K562 (cell line): ENCODE measurements at regions not wholly inside any gene's neighbourhood (a gene's known extent, or its start where the extent isn't known, plus 50 kb on each side); places are given as distances from the start of the nearest gene placed in this dataset.

Experiments used
- ATAC-seq: fragments of 200-7000 bp; cut with Tn5 transposase; 3 replicates; pipeline ENCODE4 v1.9.1; 2020; ENCODE audit warnings: moderate library complexity
- BruUV-seq: library from RNA; stranded (reverse); fragments of 400-500 nt; replicated peaks from 2 replicates; lab custom pipeline; 2021; lab: Mats Ljungman, UMichigan
- CTCF ChIA-PET: fragments of 300-600 bp; formaldehyde crosslinking; extraction: SDS; loops from one replicate; lab custom pipeline; 2021; ENCODE audit warnings: low intra/inter-chr PET ratio; lab: Yijun Ruan, JAX
- POLR2A ChIA-PET: fragments of 300-600, 350-650 bp; sonication (Branson Sonifier 250); formaldehyde crosslinking; extraction: SDS; loops from one replicate; lab custom pipeline; 2021; ENCODE audit warnings: antibody characterized with exemption, inconsistent platforms; lab: Yijun Ruan, JAX
- DNase-seq, 4 experiments: peaks; one replicate each; pipeline versions ENCODE4 v3.0.0 to v3.0.0-alpha.2; 2011 to 2018; ENCODE audit warnings: low spot score in 3 of 4, mixed read lengths in 3 of 4; ENCODE audit errors: extremely low read depth in 1 of 4
- FAIRE-seq: peaks from 2 replicates; lab custom pipeline; 2011; peaks lifted over from hg19 to GRCh38; lab: Jason Lieb, UNC
- H2AFZ ChIP-seq: 2 replicates; pipeline ENCODE4 v1.6.0; 2011; ENCODE audit warnings: low read depth, low read length, control low read depth, inconsistent platforms
- H3K27ac ChIP-seq: fragments of 200-600 bp; 3 replicates; pipeline ENCODE4 v1.8.0; 2011; ENCODE audit warnings: low read depth, mild to moderate bottlenecking, control low read depth, inconsistent platforms, low read length, moderate library complexity, mixed read lengths; ENCODE audit errors: extremely low read depth
- H3K27me3 ChIP-seq, 2 experiments: fragments of 300-600 bp in 1 of 2; 2 replicates in 1 of 2; 3 replicates in 1 of 2; pipeline versions ENCODE4 v1.6.0 to v1.8.0; 2011; ENCODE audit warnings: inconsistent platforms in 2 of 2, low read length in 2 of 2, mild to moderate bottlenecking in 1 of 2, mixed read lengths in 1 of 2, moderate library complexity in 1 of 2; ENCODE audit not compliant: control insufficient read depth in 2 of 2, insufficient read depth in 2 of 2
- H3K36me3 ChIP-seq: fragments of 300-600 bp; 3 replicates; pipeline ENCODE4 v1.8.0; 2011; ENCODE audit warnings: mild to moderate bottlenecking, low read length, inconsistent platforms; ENCODE audit not compliant: control insufficient read depth, insufficient read depth
- H3K4me1 ChIP-seq, 2 experiments: fragments of 200-600 bp in 1 of 2; replicated peaks in 1 of 2; 2 replicates in 1 of 2; 3 replicates in 1 of 2; pipeline versions ENCODE4 v1.5.1 to v1.8.0; 2011; ENCODE audit warnings: inconsistent platforms in 2 of 2, low read length in 2 of 2, mild to moderate bottlenecking in 1 of 2, mixed read lengths in 1 of 2, moderate library complexity in 1 of 2; ENCODE audit not compliant: control insufficient read depth in 2 of 2, insufficient read depth in 2 of 2
- H3K4me2 ChIP-seq: 2 replicates; pipeline ENCODE4 v1.6.1; 2011; ENCODE audit warnings: low read length, control low read depth, inconsistent platforms, mixed read lengths; ENCODE audit not compliant: insufficient read depth
- H3K4me3 ChIP-seq: fragments of 200-600 bp; sonication (generic), shearing (Covaris generic); 2 replicates; pipeline ENCODE4 v1.5.1; 2016; ENCODE audit warnings: control low read depth, inconsistent platforms
- H3K79me2 ChIP-seq: fragments of 200-600 bp; 3 replicates; pipeline ENCODE4 v1.8.0; 2011; ENCODE audit warnings: low read length, inconsistent platforms; ENCODE audit not compliant: control insufficient read depth, insufficient read depth
- H3K9ac ChIP-seq, 2 experiments: 2 replicates each; pipeline versions ENCODE4 v1.6.0 to v1.6.1; 2011; ENCODE audit warnings: low read depth in 2 of 2, low read length in 2 of 2, control low read depth in 1 of 2, inconsistent platforms in 1 of 2, mild to moderate bottlenecking in 1 of 2, mixed read lengths in 1 of 2; ENCODE audit not compliant: insufficient read depth in 1 of 2
- H3K9me1 ChIP-seq: one replicate; pipeline ENCODE4 v1.6.0; 2011; ENCODE audit warnings: inconsistent platforms, mild to moderate bottlenecking, low read length, moderate library complexity; ENCODE audit not compliant: control insufficient read depth, insufficient read depth
- H3K9me3 ChIP-seq: replicated peaks from 2 replicates; pipeline ENCODE4 v1.5.1; 2011; ENCODE audit warnings: low read depth, low read length, inconsistent platforms; ENCODE audit not compliant: control insufficient read depth, insufficient read depth
- H4K20me1 ChIP-seq: replicated peaks from 2 replicates; pipeline ENCODE4 v1.6.1; 2011; ENCODE audit warnings: low read length, inconsistent platforms, mixed read lengths; ENCODE audit not compliant: control insufficient read depth, insufficient read depth
- CBFA2T2 ChIP-seq: fragments of 450-650 bp; conservative IDR thresholded peaks from 2 replicates; pipeline ENCODE4 v1.6.1; 2017; ENCODE audit warnings: mild to moderate bottlenecking
- CBFA2T3 ChIP-seq: fragments of 450-650 bp; IDR thresholded peaks from 2 replicates; pipeline ENCODE4 v1.6.1; 2017
- CEBPB ChIP-seq: fragments of 450-650 bp; IDR thresholded peaks from 2 replicates; pipeline ENCODE4 v1.6.1; 2016; ENCODE audit warnings: missing genetic modification characterization, missing compliant biosample characterization
- CEBPG ChIP-seq, 3 experiments: fragments of 200-800 bp in 1 of 3; sonication (Bioruptor generic) in 1 of 3; sonication (generic) in 1 of 3; formaldehyde crosslinking in 1 of 3; IDR thresholded peaks in 2 of 3; conservative IDR thresholded peaks in 1 of 3; 2 replicates each; pipeline versions ENCODE4 v1.6.1 to v1.8.0; 2016 to 2022; ENCODE audit warnings: missing compliant biosample characterization in 2 of 3, missing genetic modification characterization in 2 of 3, mild to moderate bottlenecking in 1 of 3, missing genetic modification reagents in 1 of 3
- E4F1 ChIP-seq: fragments of 250-450 bp; sonication (Bioruptor Pico); IDR thresholded peaks from 2 replicates; pipeline ENCODE4 v1.5.0; 2021; ENCODE audit warnings: mild to moderate bottlenecking, borderline replicate concordance
- FOXJ2 ChIP-seq: fragments of 200-800 bp; sonication (Bioruptor generic); IDR thresholded peaks from 2 replicates; pipeline ENCODE4 v1.6.1; 2016; ENCODE audit warnings: missing genetic modification characterization, missing compliant biosample characterization
- HCFC1 ChIP-seq: IDR thresholded peaks from 2 replicates; pipeline ENCODE4 v1.6.1; 2012; ENCODE audit warnings: low read depth, low read length, improper control_type of control experiment
- LARP7 ChIP-seq: fragments of 450-650 bp; IDR thresholded peaks from 2 replicates; pipeline ENCODE4 v1.6.1; 2016
- RBM22 ChIP-seq: fragments of 200-400 bp; formaldehyde crosslinking; IDR thresholded peaks from 2 replicates; pipeline ENCODE4 v1.6.1; 2018; ENCODE audit warnings: low read length, low read depth; ENCODE audit not compliant: poor library complexity, severe bottlenecking
- SMAD3 ChIP-seq: fragments of 450-650 bp; formaldehyde crosslinking; conservative IDR thresholded peaks from 2 replicates; pipeline ENCODE4 v1.4.0; 2020; ENCODE audit warnings: mild to moderate bottlenecking
- SOX6 ChIP-seq: fragments of 450-650 bp; IDR thresholded peaks from 2 replicates; pipeline ENCODE4 v1.6.1; 2014; ENCODE audit warnings: mild to moderate bottlenecking
- TAL1 ChIP-seq: fragments of 450-650 bp; IDR thresholded peaks from 2 replicates; pipeline ENCODE4 v1.6.1; 2016; ENCODE audit warnings: mild to moderate bottlenecking
- ZBTB1 ChIP-seq: sonication (generic); formaldehyde crosslinking; IDR thresholded peaks from 2 replicates; pipeline ENCODE4 v1.8.1; 2023; ENCODE audit warnings: missing genetic modification reagents, low read depth, mild to moderate bottlenecking, borderline replicate concordance
- ZNF146 ChIP-seq: IDR thresholded peaks from one replicate; pipeline ENCODE4 v1.6.1; 2018; ENCODE audit warnings: missing compliant biosample characterization; ENCODE audit not compliant: unreplicated experiment
- ZNF830 ChIP-seq: fragments of 250-450 bp; sonication (Bioruptor Pico); IDR thresholded peaks from 2 replicates; pipeline ENCODE4 v1.5.0; 2021; ENCODE audit warnings: mild to moderate bottlenecking
- WGBS: fragments of 100-300 bp; shearing (Covaris generic); methylation state at CpG from one replicate; pipeline ENCODE4 v1.1.6; 2016; ENCODE audit warnings: low coverage, mixed read lengths; ENCODE audit not compliant: insufficient coverage; ENCODE audit errors: missing lambda C conversion rate; 5-methylcytosine and 5-hydroxymethylcytosine counted together
- in situ Hi-C: fragments of 300-500 bp; cut with MboI; formaldehyde crosslinking; loops from 4 replicates; pipeline ENCODE4 v1.15.0; 2018; ENCODE audit warnings: inconsistent platforms, mixed read lengths
- intact Hi-C: fragments of 100-400 bp; cut with micrococcal nuclease; formaldehyde crosslinking; loops from 2 replicates; pipeline ENCODE4 v1.14.2; 2022
- TF ChIP-seq, protein P1 (sequence below): fragments of 250-450 bp; sonication (Bioruptor Pico); IDR thresholded peaks from 2 replicates; pipeline ENCODE4 v1.8.0; 2022; ENCODE audit warnings: moderate library complexity, mild to moderate bottlenecking, inconsistent platforms

DNA sequence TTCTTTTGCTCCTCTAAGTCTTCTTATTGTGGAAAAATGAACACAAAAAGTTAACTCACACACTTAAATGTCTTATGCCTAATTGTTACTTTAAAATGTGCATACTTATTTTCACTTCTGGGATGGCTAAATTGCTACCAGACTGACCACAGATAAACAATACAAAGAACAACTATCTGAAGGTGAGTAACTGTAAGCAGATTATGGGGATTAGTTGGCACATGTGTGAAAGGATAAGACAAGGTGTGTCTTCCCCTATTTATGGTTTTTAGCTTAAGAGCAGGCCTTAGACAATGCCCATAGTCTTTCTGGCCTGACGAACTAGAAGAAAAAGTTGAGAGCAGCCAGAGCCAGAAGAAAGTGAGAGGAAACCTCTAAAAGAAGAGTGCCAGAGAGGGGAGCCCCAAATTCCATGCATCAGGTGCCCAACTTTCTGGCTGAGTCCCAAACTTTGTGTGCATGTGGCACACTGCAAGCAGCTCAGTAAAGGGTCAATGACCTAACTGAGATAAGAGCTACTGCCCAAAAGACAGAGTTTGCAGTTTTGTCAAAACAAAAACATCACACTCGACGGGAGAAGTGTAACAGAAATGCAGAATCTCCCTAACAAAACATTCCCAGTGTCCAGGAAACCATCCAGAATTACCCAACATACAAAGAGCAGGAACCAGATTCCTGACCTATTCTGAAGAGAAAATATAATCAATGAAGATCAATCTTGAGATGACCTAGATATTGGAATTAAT lies 375.4 kb downstream of the KCNRG start (continued):
- TF ChIP-seq E4F1 (CRISPR knock-in tag) (no peak), CBFA2T3 (peak; percentile 63), CBFA2T2 (0 out of 2 replicates have a peak, but pooled peaks have one; percentile 30), ZNF146 (CRISPR knock-in tag) (no peak), RBM22 (no peak), HCFC1 (no peak), TAL1 (0 out of 2 replicates have a peak, but pooled peaks have one; percentile 46), LARP7 (no peak)

GRCh38 chr13:50392977-50393376 lies 377.7 kb downstream of the KCNRG start:
- no TSS peak for BruUV-seq
- FAIRE-seq = peak; percentile 11
- intact Hi-C loops = no loop called here
- DNase-seq = no peak
- in situ Hi-C loops = no loop called here
- H4K20me1 ChIP-seq = no peaks in the 10 kb centered on the region
- H2AFZ ChIP-seq = no peak overlapping the region
- H3K79me2 ChIP-seq = no peaks in the 10 kb centered on the region
- H3K36me3 ChIP-seq = no peaks in the 10 kb centered on the region
- no peak overlapping the region for H3K9ac ChIP-seq
- no peaks in the 10 kb centered on the region for H3K9me3 ChIP-seq
- ChIA-PET POLR2A (interaction anchor here (0.8 kb wide), 1 partner anchor 11 kb away, joined by 3 read pairs; no protein-coding TSS in a partner anchor), CTCF (no interaction called here)
- H3K4me1 ChIP-seq = peaks cover 3 to 22% of the 10 kb centered on the region in 2 experiments; a peak in 3 of 5 replicates
- no peaks in the 10 kb centered on the region for H3K27me3 ChIP-seq
- H3K4me3 ChIP-seq = no peak overlapping the region
- ATAC-seq = no peak
- 20% methylated on average over 1 of the region's 1 CpG for WGBS
- H3K4me2 ChIP-seq = no peak overlapping the region
- no peak overlapping the region for H3K27ac ChIP-seq
- TF ChIP-seq, protein P1, sequence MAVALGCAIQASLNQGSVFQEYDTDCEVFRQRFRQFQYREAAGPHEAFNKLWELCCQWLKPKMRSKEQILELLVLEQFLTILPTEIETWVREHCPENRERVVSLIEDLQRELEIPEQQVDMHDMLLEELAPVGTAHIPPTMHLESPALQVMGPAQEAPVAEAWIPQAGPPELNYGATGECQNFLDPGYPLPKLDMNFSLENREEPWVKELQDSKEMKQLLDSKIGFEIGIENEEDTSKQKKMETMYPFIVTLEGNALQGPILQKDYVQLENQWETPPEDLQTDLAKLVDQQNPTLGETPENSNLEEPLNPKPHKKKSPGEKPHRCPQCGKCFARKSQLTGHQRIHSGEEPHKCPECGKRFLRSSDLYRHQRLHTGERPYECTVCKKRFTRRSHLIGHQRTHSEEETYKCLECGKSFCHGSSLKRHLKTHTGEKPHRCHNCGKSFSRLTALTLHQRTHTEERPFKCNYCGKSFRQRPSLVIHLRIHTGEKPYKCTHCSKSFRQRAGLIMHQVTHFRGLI (CRISPR knock-in tag) = no peak
- TF ChIP-seq CEBPG (CRISPR knock-in tag; IDR thresholded peaks at IDR 0.05) (peak; percentile 51; the same call in 1 of the 2 replicates), CEBPG (tag; conservative IDR thresholded peaks at IDR 0.05 in 1 of 2, IDR thresholded peaks at IDR 0.05 in 1 of 2) (peak; percentile 76 to 82), ZBTB1 (no peak), ZNF830 (CRISPR knock-in tag) (no peak), CEBPB (tag) (peak; percentile 51; the same call in 1 of the 2 replicates), FOXJ2 (tag) (no peak), SOX6 (peak; percentile 53; the same call in 1 of the 2 replicates), SMAD3 (CRISPR knock-in tag) (no peak)
- H3K9me1 ChIP-seq = no peaks in the 10 kb centered on the region
